A673 (cell line): ENCODE measurements at regions not wholly inside any gene's neighbourhood (a gene's known extent, or its start where the extent isn't known, plus 50 kb on each side); places are given as distances from the start of the nearest gene placed in this dataset.

Experiments
- BruUV-seq: library from RNA; stranded (reverse); fragments of 400-500 nt; replicated peaks from 2 replicates; lab custom pipeline; 2021; lab: Mats Ljungman, UMichigan
- CTCF ChIA-PET: fragments of 300-600 bp; sonication (Branson Sonifier 250); formaldehyde crosslinking; loops from one replicate; lab custom pipeline; 2022; ENCODE audit warnings: antibody characterized with exemption; lab: Charles Lee
- POLR2A ChIA-PET: fragments of 300-600 bp; sonication (Branson Sonifier 250); formaldehyde crosslinking; loops from one replicate; lab custom pipeline; 2022; ENCODE audit warnings: antibody characterized with exemption; ENCODE audit not compliant: low non-redundant PET; lab: Charles Lee
- DNase-seq: peaks from one replicate; pipeline ENCODE4 v3.0.0-alpha.2; 2015; ENCODE audit warnings: low spot score
- H3K27ac ChIP-seq: fragments of 200-600 bp; sonication (generic); 2 replicates; pipeline ENCODE4 v1.5.1; 2016; ENCODE audit warnings: mixed run types, low read depth, mild to moderate bottlenecking, mixed read lengths, antibody characterized with exemption, low read length; ENCODE audit not compliant: poor library complexity, severe bottlenecking
- H3K27me3 ChIP-seq: fragments of 200-600 bp; sonication (generic); replicated peaks from 2 replicates; pipeline ENCODE4 v1.6.1; 2017; ENCODE audit warnings: mixed run types, low read depth, mild to moderate bottlenecking, mixed read lengths, antibody characterized with exemption, low read length; ENCODE audit not compliant: insufficient read depth, poor library complexity
- H3K36me3 ChIP-seq: fragments of 200-600 bp; sonication (generic); 2 replicates; pipeline ENCODE4 v1.6.1; 2016; ENCODE audit warnings: mixed run types, mild to moderate bottlenecking, mixed read lengths, antibody characterized with exemption, low read length; ENCODE audit not compliant: insufficient read depth, poor library complexity, severe bottlenecking
- H3K4me1 ChIP-seq: fragments of 200-600 bp; sonication (generic); 2 replicates; pipeline ENCODE4 v1.6.1; 2017; ENCODE audit warnings: mixed run types, mild to moderate bottlenecking, mixed read lengths, antibody characterized with exemption, low read length; ENCODE audit not compliant: insufficient read depth, poor library complexity, severe bottlenecking
- H3K4me3 ChIP-seq: fragments of 200-600 bp; sonication (generic); 2 replicates; pipeline ENCODE4 v1.5.1; 2016; ENCODE audit warnings: low read depth, mixed run types, mild to moderate bottlenecking, mixed read lengths, low read length; ENCODE audit not compliant: poor library complexity, severe bottlenecking
- H3K9me3 ChIP-seq: fragments of 200-600 bp; sonication (generic); 2 replicates; pipeline ENCODE4 v1.6.1; 2016; ENCODE audit warnings: mixed run types, low read depth, mild to moderate bottlenecking, mixed read lengths, antibody characterized with exemption, low read length; ENCODE audit not compliant: poor library complexity, severe bottlenecking
- EZH2 ChIP-seq: fragments of 200-600 bp; sonication (generic); IDR thresholded peaks from 2 replicates; pipeline ENCODE4 v1.6.1; 2017; ENCODE audit warnings: borderline replicate concordance, low read depth, mild to moderate bottlenecking, mixed read lengths, antibody characterized with exemption, low read length; ENCODE audit not compliant: poor library complexity, severe bottlenecking
- intact Hi-C: fragments of 100-400 bp; cut with micrococcal nuclease; formaldehyde crosslinking; loops from one replicate; pipeline ENCODE4 v1.10.0; 2022; ENCODE audit not compliant: unreplicated experiment
- TF ChIP-seq, protein P1 (sequence below): fragments of 300-800, 200-600 bp; sonication (generic); conservative IDR thresholded peaks from 2 replicates; pipeline ENCODE4 v1.5.1; 2017; ENCODE audit warnings: low read depth, mild to moderate bottlenecking, antibody characterized with exemption, low read length, moderate library complexity, mixed read lengths

DNA sequence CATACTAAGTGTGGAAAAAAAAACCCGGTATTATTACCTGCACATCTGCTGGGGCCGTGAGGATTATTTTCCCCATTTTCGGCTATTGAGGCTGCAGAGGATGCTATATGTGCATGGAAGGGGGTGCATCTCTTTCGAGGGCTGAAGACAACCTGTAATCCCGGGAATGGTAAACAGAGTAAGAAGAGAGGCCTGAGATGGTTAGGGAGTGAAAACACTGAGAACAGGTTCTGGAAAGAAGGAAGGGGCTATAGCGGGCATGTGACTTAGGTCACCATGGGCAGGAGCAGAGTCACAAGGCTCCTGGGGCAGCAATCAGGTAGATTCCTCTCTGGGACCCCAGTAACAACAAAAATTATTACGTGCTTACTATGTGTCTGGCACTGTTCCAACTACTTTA is 299.1 kb downstream of the RRAGC start:
- BruUV-seq = no TSS peak
- CTCF ChIA-PET = no interaction called here

DNA sequence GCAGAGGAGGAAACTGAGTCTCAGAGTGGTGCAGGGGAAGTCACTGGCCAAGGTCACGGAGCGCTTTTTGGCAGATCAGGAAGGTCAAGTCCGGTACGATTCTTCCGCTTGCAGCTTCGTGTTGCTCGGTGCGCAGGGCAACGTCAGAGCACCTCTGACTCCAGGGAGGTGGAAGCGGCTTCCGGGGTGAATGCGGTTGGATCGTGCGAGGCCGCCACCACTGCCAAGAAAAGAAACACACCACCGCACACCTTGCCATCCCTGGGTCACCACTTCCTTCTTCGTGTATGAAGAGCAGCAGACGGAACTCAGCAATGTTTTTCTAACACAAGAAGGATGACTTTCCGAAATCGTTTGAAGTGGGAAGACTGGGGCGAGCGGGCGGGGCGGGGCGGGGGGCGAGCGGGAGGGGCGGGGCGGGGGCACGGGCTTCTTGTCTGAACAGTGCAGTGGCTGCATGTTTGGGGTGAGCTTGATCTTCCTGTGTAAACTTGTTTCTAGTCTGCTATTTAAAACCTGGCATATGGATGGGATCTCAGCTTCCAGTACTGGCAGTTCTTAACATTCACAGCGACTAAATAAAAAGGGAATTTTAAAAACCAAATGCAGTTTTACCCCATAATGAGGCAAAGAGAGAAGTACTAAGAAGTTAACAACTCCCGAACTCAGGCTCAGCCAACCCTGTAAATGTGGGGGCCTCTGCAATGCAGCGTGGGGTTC is 300.0 kb downstream of the RRAGC start:
- Histone ChIP-seq H3K27ac (no peak overlapping the region), H3K4me3 (no peak overlapping the region), H3K4me1 (no peaks in the 10 kb centered on the region), H3K9me3 (no peaks in the 10 kb centered on the region), H3K27me3 (no peaks in the 10 kb centered on the region), H3K36me3 (no peaks in the 10 kb centered on the region)
- POLR2A ChIA-PET = no interaction called here
- DNase-seq = no peak
- intact Hi-C loops = no loop called here
- no TSS peak for BruUV-seq
- TF ChIP-seq EZH2 = no peak
- TF ChIP-seq, protein P1, sequence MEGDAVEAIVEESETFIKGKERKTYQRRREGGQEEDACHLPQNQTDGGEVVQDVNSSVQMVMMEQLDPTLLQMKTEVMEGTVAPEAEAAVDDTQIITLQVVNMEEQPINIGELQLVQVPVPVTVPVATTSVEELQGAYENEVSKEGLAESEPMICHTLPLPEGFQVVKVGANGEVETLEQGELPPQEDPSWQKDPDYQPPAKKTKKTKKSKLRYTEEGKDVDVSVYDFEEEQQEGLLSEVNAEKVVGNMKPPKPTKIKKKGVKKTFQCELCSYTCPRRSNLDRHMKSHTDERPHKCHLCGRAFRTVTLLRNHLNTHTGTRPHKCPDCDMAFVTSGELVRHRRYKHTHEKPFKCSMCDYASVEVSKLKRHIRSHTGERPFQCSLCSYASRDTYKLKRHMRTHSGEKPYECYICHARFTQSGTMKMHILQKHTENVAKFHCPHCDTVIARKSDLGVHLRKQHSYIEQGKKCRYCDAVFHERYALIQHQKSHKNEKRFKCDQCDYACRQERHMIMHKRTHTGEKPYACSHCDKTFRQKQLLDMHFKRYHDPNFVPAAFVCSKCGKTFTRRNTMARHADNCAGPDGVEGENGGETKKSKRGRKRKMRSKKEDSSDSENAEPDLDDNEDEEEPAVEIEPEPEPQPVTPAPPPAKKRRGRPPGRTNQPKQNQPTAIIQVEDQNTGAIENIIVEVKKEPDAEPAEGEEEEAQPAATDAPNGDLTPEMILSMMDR = no peak
- CTCF ChIA-PET = no interaction called here

More for the DNA sequence above, 299.1 kb downstream of the RRAGC start:
- TF ChIP-seq, protein P1 = no peak
- TF ChIP-seq EZH2 = no peak
- no peak for DNase-seq
- POLR2A ChIA-PET = no interaction called here
- Histone ChIP-seq H3K4me1 (no peaks in the 10 kb centered on the region), H3K36me3 (no peaks in the 10 kb centered on the region), H3K4me3 (no peak overlapping the region), H3K27ac (no peak overlapping the region), H3K27me3 (no peaks in the 10 kb centered on the region), H3K9me3 (no peaks in the 10 kb centered on the region)
- intact Hi-C loops = no loop called here

DNA sequence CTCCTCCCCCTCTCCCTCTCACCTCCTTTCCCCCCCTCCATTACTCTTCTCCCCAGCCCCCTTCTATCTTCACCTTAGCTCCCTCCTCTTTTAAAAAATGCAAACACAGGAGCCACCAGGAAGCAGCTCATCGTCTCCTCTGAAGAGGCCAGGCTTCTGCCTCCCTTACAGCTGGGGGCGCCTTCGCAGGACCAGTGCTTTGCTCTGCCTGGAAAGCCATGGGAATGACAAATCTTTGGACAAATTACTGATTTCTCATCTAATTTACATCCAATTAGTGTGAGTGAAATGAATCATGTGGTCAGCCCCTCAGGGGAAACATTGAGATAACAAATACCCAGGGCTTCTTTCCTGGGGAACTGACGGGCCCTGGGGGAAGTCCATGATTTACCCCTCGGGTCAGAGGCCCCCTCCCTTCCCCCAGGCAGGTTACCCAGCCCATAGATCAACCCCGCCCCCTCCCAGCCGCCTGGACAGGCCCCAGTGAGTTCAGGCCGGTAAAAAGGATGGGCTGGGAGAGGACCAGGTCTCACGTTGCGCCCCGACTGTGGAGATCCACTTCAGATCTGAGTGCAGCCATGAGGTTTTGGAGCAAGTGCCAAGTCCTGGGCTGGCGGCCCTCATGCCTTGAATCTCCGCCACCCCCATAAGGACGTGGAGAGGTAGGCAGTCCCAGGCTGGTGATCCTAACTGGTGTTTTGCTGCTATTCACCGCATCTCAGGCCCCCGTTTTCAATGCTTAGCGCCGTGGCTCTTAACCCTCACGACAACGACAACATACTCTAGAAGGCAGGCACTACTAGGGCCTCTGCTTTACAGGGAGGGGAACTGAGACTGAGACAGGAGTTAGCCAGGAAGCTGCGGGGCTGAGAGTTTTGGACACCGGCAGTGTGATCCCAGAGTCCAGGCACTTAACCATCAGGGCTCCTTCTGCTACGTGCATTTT is 300.8 kb downstream of the RRAGC start:
- Histone ChIP-seq H3K27ac (no peak overlapping the region), H3K36me3 (no peaks in the 10 kb centered on the region), H3K4me3 (no peak overlapping the region), H3K9me3 (no peaks in the 10 kb centered on the region), H3K4me1 (no peaks in the 10 kb centered on the region), H3K27me3 (no peaks in the 10 kb centered on the region)
- no peak for DNase-seq
- POLR2A ChIA-PET = no interaction called here
- no TSS peak for BruUV-seq
- no peak for TF ChIP-seq EZH2
- TF ChIP-seq, protein P1 = no peak
- CTCF ChIA-PET = no interaction called here
- intact Hi-C loops = no loop called here
